ENCODE measurements at regions not wholly inside any gene's neighbourhood (a gene's known extent, or its start where the extent isn't known, plus 50 kb on each side); places are given as distances from the start of the nearest gene placed in this dataset.
A peak's percentile ranks its signal among the peaks of the same experiment; 100 is the strongest.

DNA sequence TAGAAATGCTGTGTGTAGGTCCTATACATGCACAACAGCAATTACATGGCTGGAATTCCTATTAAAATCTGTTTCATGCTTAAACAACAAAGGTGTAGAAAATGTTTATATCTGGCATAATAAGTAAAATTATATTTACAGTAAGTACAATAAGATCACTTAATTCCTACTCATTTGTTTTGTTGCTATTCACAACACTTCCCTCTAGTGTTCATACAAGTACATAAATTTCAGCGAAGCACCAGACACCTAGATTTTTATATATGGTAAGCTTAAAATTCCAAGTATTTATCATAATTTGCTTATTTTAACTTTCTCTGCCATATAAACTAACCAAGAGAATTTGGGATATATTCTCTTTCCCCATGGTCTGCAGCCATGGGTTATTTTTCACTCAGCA, 51.8 kb upstream of the ANK3 start:
- ATAC-seq (ENCODE audit: insufficient read depth, low read depth), result no peak
- no peak overlapping the region for H3K9ac ChIP-seq (ENCODE audit: low read depth, low read length)
- no peak for DNase-seq
- H2AFZ ChIP-seq (ENCODE audit: low read depth, low read length), result no peak overlapping the region
- H3K27ac ChIP-seq (ENCODE audit: low read length), result no peak overlapping the region
- peaks cover 2% of the 10 kb centered on the region for H3K27me3 ChIP-seq (ENCODE audit: insufficient read depth, low read length, poor library complexity)
- H3K36me3 ChIP-seq (ENCODE audit: insufficient read depth, low read length), result no peaks in the 10 kb centered on the region
- H3K4me3 ChIP-seq (ENCODE audit: low read depth in 1 of 2, low read length in 2 of 2), result no peak overlapping the region
- no peak overlapping the region for H3K4me2 ChIP-seq (ENCODE audit: insufficient read depth, low read length)
- H3K9me3 ChIP-seq (ENCODE audit: insufficient read depth, low read length, severe bottlenecking), result no peaks in the 10 kb centered on the region
- no peaks in the 10 kb centered on the region for H3K79me2 ChIP-seq (ENCODE audit: insufficient read depth, low read length)
- no peaks in the 10 kb centered on the region for H4K20me1 ChIP-seq (ENCODE audit: insufficient read depth, low read length)
- no peaks in the 10 kb centered on the region for H3K4me1 ChIP-seq (ENCODE audit: insufficient read depth, low read length)
- no peak for TF ChIP-seq EZH2 (IDR thresholded peaks at IDR 0.05; ENCODE audit: borderline replicate concordance, low read depth, low read length, severe bottlenecking)
- TF ChIP-seq, protein P1, sequence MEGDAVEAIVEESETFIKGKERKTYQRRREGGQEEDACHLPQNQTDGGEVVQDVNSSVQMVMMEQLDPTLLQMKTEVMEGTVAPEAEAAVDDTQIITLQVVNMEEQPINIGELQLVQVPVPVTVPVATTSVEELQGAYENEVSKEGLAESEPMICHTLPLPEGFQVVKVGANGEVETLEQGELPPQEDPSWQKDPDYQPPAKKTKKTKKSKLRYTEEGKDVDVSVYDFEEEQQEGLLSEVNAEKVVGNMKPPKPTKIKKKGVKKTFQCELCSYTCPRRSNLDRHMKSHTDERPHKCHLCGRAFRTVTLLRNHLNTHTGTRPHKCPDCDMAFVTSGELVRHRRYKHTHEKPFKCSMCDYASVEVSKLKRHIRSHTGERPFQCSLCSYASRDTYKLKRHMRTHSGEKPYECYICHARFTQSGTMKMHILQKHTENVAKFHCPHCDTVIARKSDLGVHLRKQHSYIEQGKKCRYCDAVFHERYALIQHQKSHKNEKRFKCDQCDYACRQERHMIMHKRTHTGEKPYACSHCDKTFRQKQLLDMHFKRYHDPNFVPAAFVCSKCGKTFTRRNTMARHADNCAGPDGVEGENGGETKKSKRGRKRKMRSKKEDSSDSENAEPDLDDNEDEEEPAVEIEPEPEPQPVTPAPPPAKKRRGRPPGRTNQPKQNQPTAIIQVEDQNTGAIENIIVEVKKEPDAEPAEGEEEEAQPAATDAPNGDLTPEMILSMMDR (IDR thresholded peaks at IDR 0.05; ENCODE audit: borderline replicate concordance, extremely low read depth, low read length, poor library complexity, severe bottlenecking), result peak; percentile 40

DNA sequence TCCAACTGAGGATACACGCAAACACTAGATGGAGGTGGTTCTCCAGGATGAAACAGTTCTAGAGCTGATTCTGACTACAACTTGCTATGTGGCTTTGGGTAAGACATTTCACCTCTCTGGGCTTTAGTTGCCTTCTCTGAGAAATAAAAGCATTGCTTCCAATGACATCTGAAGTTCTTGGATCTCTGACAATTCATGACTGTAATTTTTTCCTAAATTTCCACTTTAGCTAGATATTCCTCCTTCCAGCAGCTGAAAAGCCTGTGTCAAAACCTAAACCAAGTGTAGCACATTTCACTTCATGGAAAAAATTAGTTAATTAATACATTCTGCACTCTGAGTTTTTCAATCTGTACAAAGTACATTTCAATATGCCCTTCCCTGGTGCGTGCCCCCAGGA, 50.0 kb upstream of the ANK3 start:
- Histone ChIP-seq H3K4me3 (ENCODE audit: low read depth in 1 of 2, low read length in 2 of 2) (no peak overlapping the region), H4K20me1 (ENCODE audit: insufficient read depth, low read length) (no peaks in the 10 kb centered on the region), H3K27ac (ENCODE audit: low read length) (no peak overlapping the region), H3K9ac (ENCODE audit: low read depth, low read length) (no peak overlapping the region), H3K27me3 (ENCODE audit: insufficient read depth, low read length, poor library complexity) (peaks cover 2% of the 10 kb centered on the region), H3K4me1 (ENCODE audit: insufficient read depth, low read length) (no peaks in the 10 kb centered on the region), H3K79me2 (ENCODE audit: insufficient read depth, low read length) (no peaks in the 10 kb centered on the region), H3K9me3 (ENCODE audit: insufficient read depth, low read length, severe bottlenecking) (no peaks in the 10 kb centered on the region), H3K4me2 (ENCODE audit: insufficient read depth, low read length) (no peak overlapping the region), H3K36me3 (ENCODE audit: insufficient read depth, low read length) (no peaks in the 10 kb centered on the region), H2AFZ (ENCODE audit: low read depth, low read length) (no peak overlapping the region)
- DNase-seq, result no peak
- ATAC-seq (ENCODE audit: insufficient read depth, low read depth), result no peak
- TF ChIP-seq, protein P1 (IDR thresholded peaks at IDR 0.05; ENCODE audit: borderline replicate concordance, extremely low read depth, low read length, poor library complexity, severe bottlenecking), result no peak
- TF ChIP-seq EZH2 (IDR thresholded peaks at IDR 0.05; ENCODE audit: borderline replicate concordance, low read depth, low read length, severe bottlenecking), result no peak

All from DND-41 (cell line).